Lung (tissue), 11 donors: ENCODE measurements at regions not wholly inside any gene's neighbourhood (a gene's known extent, or its start where the extent isn't known, plus 50 kb on each side); places are given as distances from the start of the nearest gene placed in this dataset.

Source experiments
- ATAC-seq: fragments of 200-7000 bp; cut with Tn5 transposase; one replicate; pipeline ENCODE4 v1.9.1; 2020; ENCODE audit warnings: moderate number of reproducible peaks; ENCODE audit not compliant: insufficient read depth, low FRiP score
- DNase-seq, 3 donors: peaks; one replicate each; pipeline ENCODE4 v3.0.0-alpha.2; 2013 to 2017
- H3K27ac ChIP-seq, 2 donors: one replicate each; pipeline ENCODE4 v1.5.1; 2013; ENCODE audit warnings: mild to moderate bottlenecking in 2 of 2, moderate library complexity in 2 of 2, control low read depth in 1 of 2, inconsistent platforms in 1 of 2, low read depth in 1 of 2, low read length in 1 of 2
- H3K27me3 ChIP-seq, 3 donors: one replicate each; pipeline ENCODE4 v1.5.1; 2013; ENCODE audit warnings: low read length in 2 of 3; ENCODE audit not compliant: control insufficient read depth in 3 of 3, insufficient read depth in 3 of 3
- H3K36me3 ChIP-seq, 4 donors: one replicate each; pipeline ENCODE4 v1.5.1; 2013; ENCODE audit warnings: low read length in 4 of 4, mild to moderate bottlenecking in 1 of 4, moderate library complexity in 1 of 4; ENCODE audit not compliant: control insufficient read depth in 4 of 4, insufficient read depth in 4 of 4
- H3K4me1 ChIP-seq, 5 donors: one replicate each; pipeline ENCODE4 v1.5.1; 2013; ENCODE audit warnings: low read length in 5 of 5, mild to moderate bottlenecking in 2 of 5, moderate library complexity in 1 of 5; ENCODE audit not compliant: control insufficient read depth in 5 of 5, insufficient read depth in 5 of 5
- H3K4me3 ChIP-seq: one replicate; pipeline ENCODE4 v1.5.1; 2013; ENCODE audit warnings: mild to moderate bottlenecking, control low read depth, moderate library complexity
- H3K9ac ChIP-seq, 2 donors: one replicate each; pipeline ENCODE4 v1.5.1; 2013; ENCODE audit warnings: low read length in 2 of 2, control low read depth in 1 of 2; ENCODE audit not compliant: insufficient read depth in 1 of 2
- H3K9me3 ChIP-seq, 4 donors: one replicate each; pipeline ENCODE4 v1.5.1; 2013; ENCODE audit warnings: low read length in 3 of 4, mild to moderate bottlenecking in 1 of 4, moderate library complexity in 1 of 4; ENCODE audit not compliant: control insufficient read depth in 4 of 4, insufficient read depth in 3 of 4
- WGBS, 2 donors: extraction: QIAGEN DNeasy Blood & Tissue Kit; methylation state at CpG; one replicate each; pipeline ENCODE4 v1.1.7; 2013; 5-methylcytosine and 5-hydroxymethylcytosine counted together
- TF ChIP-seq, protein P1 (sequence below): IDR thresholded peaks from 2 replicates; pipeline ENCODE4 v1.5.1; 2012; ENCODE audit warnings: mild to moderate bottlenecking; ENCODE audit errors: control extremely low read depth, extremely low read depth
- donor health status: control.
- donor health status: control.
- donor health status: Bipolar disorder and iron deficiency.
- donor health status: healthy.
- donor health status: DM: yes; HTN: yes; CAD: no.

- Histone ChIP-seq H3K9ac (no peak overlapping the region), H3K4me3 (no peak overlapping the region), H3K36me3 (no peaks in the 10 kb centered on the region), H3K27me3 (no peaks in the 10 kb centered on the region), H3K9me3 (peaks cover 0 to 2% (median 0%) of the 10 kb centered on the region in 4 donors), H3K4me1 (no peaks in the 10 kb centered on the region), H3K27ac (no peak overlapping the region)
- no peak for ATAC-seq
- DNase-seq, result no peak
- 67 to 72% methylated on average over 2 of the region's 2 CpGs for WGBS, 2 donors
- TF ChIP-seq, protein P1, sequence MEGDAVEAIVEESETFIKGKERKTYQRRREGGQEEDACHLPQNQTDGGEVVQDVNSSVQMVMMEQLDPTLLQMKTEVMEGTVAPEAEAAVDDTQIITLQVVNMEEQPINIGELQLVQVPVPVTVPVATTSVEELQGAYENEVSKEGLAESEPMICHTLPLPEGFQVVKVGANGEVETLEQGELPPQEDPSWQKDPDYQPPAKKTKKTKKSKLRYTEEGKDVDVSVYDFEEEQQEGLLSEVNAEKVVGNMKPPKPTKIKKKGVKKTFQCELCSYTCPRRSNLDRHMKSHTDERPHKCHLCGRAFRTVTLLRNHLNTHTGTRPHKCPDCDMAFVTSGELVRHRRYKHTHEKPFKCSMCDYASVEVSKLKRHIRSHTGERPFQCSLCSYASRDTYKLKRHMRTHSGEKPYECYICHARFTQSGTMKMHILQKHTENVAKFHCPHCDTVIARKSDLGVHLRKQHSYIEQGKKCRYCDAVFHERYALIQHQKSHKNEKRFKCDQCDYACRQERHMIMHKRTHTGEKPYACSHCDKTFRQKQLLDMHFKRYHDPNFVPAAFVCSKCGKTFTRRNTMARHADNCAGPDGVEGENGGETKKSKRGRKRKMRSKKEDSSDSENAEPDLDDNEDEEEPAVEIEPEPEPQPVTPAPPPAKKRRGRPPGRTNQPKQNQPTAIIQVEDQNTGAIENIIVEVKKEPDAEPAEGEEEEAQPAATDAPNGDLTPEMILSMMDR, result no peak
Measured at GRCh38 chr18:73991570-73991969, 156.1 kb downstream of the FBXO15 start.

GRCh38 chr18:73990258-73990657 lies 157.4 kb downstream of the FBXO15 start:
- Histone ChIP-seq H3K4me1 (no peaks in the 10 kb centered on the region), H3K36me3 (no peaks in the 10 kb centered on the region), H3K4me3 (no peak overlapping the region), H3K27ac (no peak overlapping the region), H3K9ac (no peak overlapping the region), H3K27me3 (no peaks in the 10 kb centered on the region), H3K9me3 (no peaks in the 10 kb centered on the region)
- 93 to 96% methylated on average over 6 of the region's 6 CpGs for WGBS, 2 donors
- ATAC-seq, result no peak
- TF ChIP-seq, protein P1, result no peak
- DNase-seq, result no peak

- Histone ChIP-seq H3K27me3 (no peaks in the 10 kb centered on the region), H3K9ac (no peak overlapping the region), H3K27ac (no peak overlapping the region), H3K9me3 (no peaks in the 10 kb centered on the region), H3K4me1 (no peaks in the 10 kb centered on the region), H3K4me3 (no peak overlapping the region), H3K36me3 (no peaks in the 10 kb centered on the region)
- ATAC-seq (no peak), DNase-seq (no peak)
- TF ChIP-seq, protein P1, result no peak
- 97 to 100% methylated on average over 2 of the region's 2 CpGs for WGBS, 2 donors
Measured at GRCh38 chr18:73987247-73987980, 160.2 kb downstream of the FBXO15 start.

GRCh38 chr18:73986711-73987110 lies 160.9 kb downstream of the FBXO15 start:
- ATAC-seq, result no peak
- Histone ChIP-seq H3K27ac (no peak overlapping the region), H3K27me3 (no peaks in the 10 kb centered on the region), H3K9me3 (no peaks in the 10 kb centered on the region), H3K9ac (no peak overlapping the region), H3K4me1 (no peaks in the 10 kb centered on the region), H3K4me3 (no peak overlapping the region), H3K36me3 (no peaks in the 10 kb centered on the region)
- 79 to 83% methylated on average over 3 of the region's 3 CpGs for WGBS, 2 donors
- TF ChIP-seq, protein P1, result no peak
- no peak for DNase-seq
